T-helper 1 cell treated with Interleukin-12 subunit alpha and Interleukin-12 subunit beta and Interleukin-4 antibody, amounts not matched to agents 30 μg/mL and 1 μg/mL, for 36 hours (primary cell): ENCODE measurements at regions not wholly inside any gene's neighbourhood (a gene's known extent, or its start where the extent isn't known, plus 50 kb on each side); places are given as distances from the start of the nearest gene placed in this dataset.
"Not testable (repeated sequence)": the region's sequence is repeated elsewhere in the genome, so short reads cannot be mapped to it uniquely, and the experiment has no call there.

Source experiments
- H3K27ac Mint-ChIP-seq: one replicate; pipeline ENCODE4 v1.8.0; 2021; ENCODE audit warnings: mild to moderate bottlenecking, mixed read lengths
- H3K27me3 Mint-ChIP-seq: one replicate; pipeline ENCODE4 v1.8.0; 2021; ENCODE audit warnings: low read depth, mixed read lengths
- H3K36me3 Mint-ChIP-seq: one replicate; pipeline ENCODE4 v1.8.0; 2021; ENCODE audit warnings: low read depth, mixed read lengths
- H3K4me1 Mint-ChIP-seq: one replicate; pipeline ENCODE4 v1.8.0; 2021; ENCODE audit warnings: low read depth, mixed read lengths
- H3K4me3 Mint-ChIP-seq: one replicate; pipeline ENCODE4 v1.8.0; 2021; ENCODE audit warnings: mild to moderate bottlenecking, moderate library complexity, mixed read lengths
- H3K9me3 Mint-ChIP-seq: one replicate; pipeline ENCODE4 v1.8.0; 2021; ENCODE audit warnings: mixed read lengths

- no peaks in the 10 kb centered on the region for H3K27me3 Mint-ChIP-seq
- no peaks in the 10 kb centered on the region for H3K36me3 Mint-ChIP-seq
- no peaks in the 10 kb centered on the region for H3K4me1 Mint-ChIP-seq
- no peaks in the 10 kb centered on the region for H3K9me3 Mint-ChIP-seq
- H3K4me3 Mint-ChIP-seq, result no peak overlapping the region
- no peak overlapping the region for H3K27ac Mint-ChIP-seq
These were observed 358.3 kb downstream of the USP25 start for GRCh38 chr21:16088056-16088455.

GRCh38 chr21:16095005-16095404 is 365.2 kb downstream of the USP25 start:
- H3K4me3 Mint-ChIP-seq, result no peak overlapping the region
- H3K27ac Mint-ChIP-seq, result no peak overlapping the region
- H3K4me1 Mint-ChIP-seq, result no peaks in the 10 kb centered on the region
- no peaks in the 10 kb centered on the region for H3K9me3 Mint-ChIP-seq
- H3K27me3 Mint-ChIP-seq, result no peaks in the 10 kb centered on the region
- no peaks in the 10 kb centered on the region for H3K36me3 Mint-ChIP-seq

GRCh38 chr21:16096988-16097387 is 367.2 kb downstream of the USP25 start:
- H3K4me3 Mint-ChIP-seq, result no peak overlapping the region
- H3K36me3 Mint-ChIP-seq, result no peaks in the 10 kb centered on the region
- H3K4me1 Mint-ChIP-seq, result no peaks in the 10 kb centered on the region
- H3K27me3 Mint-ChIP-seq, result no peaks in the 10 kb centered on the region
- no peak overlapping the region for H3K27ac Mint-ChIP-seq
- no peaks in the 10 kb centered on the region for H3K9me3 Mint-ChIP-seq

- Mint-ChIP-seq H3K27me3 (no peaks in the 10 kb centered on the region), H3K9me3 (no peaks in the 10 kb centered on the region), H3K27ac (no peak overlapping the region), H3K36me3 (no peaks in the 10 kb centered on the region), H3K4me3 (no peak overlapping the region), H3K4me1 (no peaks in the 10 kb centered on the region)
These were observed 372.3 kb downstream of the USP25 start for GRCh38 chr21:16102113-16102512.

- Mint-ChIP-seq H3K4me3 (no peak overlapping the region), H3K4me1 (no peaks in the 10 kb centered on the region), H3K36me3 (no peaks in the 10 kb centered on the region), H3K27ac (no peak overlapping the region), H3K27me3 (no peaks in the 10 kb centered on the region), H3K9me3 (peaks cover 4% of the 10 kb centered on the region)
These were observed 378.8 kb downstream of the USP25 start for GRCh38 chr21:16108561-16109075.

GRCh38 chr21:16113052-16113715 is 383.4 kb downstream of the USP25 start:
- no peak overlapping the region for H3K27ac Mint-ChIP-seq
- no peaks in the 10 kb centered on the region for H3K4me1 Mint-ChIP-seq
- H3K27me3 Mint-ChIP-seq, result no peaks in the 10 kb centered on the region
- H3K9me3 Mint-ChIP-seq, result peaks cover 4% of the 10 kb centered on the region
- H3K4me3 Mint-ChIP-seq, result no peak overlapping the region
- no peaks in the 10 kb centered on the region for H3K36me3 Mint-ChIP-seq

GRCh38 chr21:16115461-16115860 is 385.7 kb downstream of the USP25 start:
- no peak overlapping the region for H3K27ac Mint-ChIP-seq
- no peaks in the 10 kb centered on the region for H3K27me3 Mint-ChIP-seq
- no peaks in the 10 kb centered on the region for H3K4me1 Mint-ChIP-seq
- H3K36me3 Mint-ChIP-seq, result no peaks in the 10 kb centered on the region
- no peak overlapping the region for H3K4me3 Mint-ChIP-seq
- H3K9me3 Mint-ChIP-seq, result peaks cover 4% of the 10 kb centered on the region

GRCh38 chr21:16116069-16116468 is 386.3 kb downstream of the USP25 start:
- Mint-ChIP-seq H3K4me1 (no peaks in the 10 kb centered on the region), H3K27ac (no peak overlapping the region), H3K27me3 (no peaks in the 10 kb centered on the region), H3K9me3 (peaks cover 4% of the 10 kb centered on the region), H3K4me3 (no peak overlapping the region), H3K36me3 (no peaks in the 10 kb centered on the region)

GRCh38 chr21:16116798-16117197 is 387.0 kb downstream of the USP25 start:
- Mint-ChIP-seq H3K4me3 (no peak overlapping the region), H3K4me1 (no peaks in the 10 kb centered on the region), H3K36me3 (no peaks in the 10 kb centered on the region), H3K9me3 (peaks cover 4% of the 10 kb centered on the region), H3K27ac (no peak overlapping the region), H3K27me3 (no peaks in the 10 kb centered on the region)

- H3K4me3 Mint-ChIP-seq, result no peak overlapping the region
- H3K27ac Mint-ChIP-seq, result no peak overlapping the region
- H3K36me3 Mint-ChIP-seq, result no peaks in the 10 kb centered on the region
- no peaks in the 10 kb centered on the region for H3K27me3 Mint-ChIP-seq
- H3K4me1 Mint-ChIP-seq, result no peaks in the 10 kb centered on the region
- peaks cover 4% of the 10 kb centered on the region for H3K9me3 Mint-ChIP-seq
These were observed 387.5 kb downstream of the USP25 start for GRCh38 chr21:16117331-16117730.

- Mint-ChIP-seq H3K4me1 (no peaks in the 10 kb centered on the region), H3K4me3 (no peak overlapping the region), H3K27me3 (no peaks in the 10 kb centered on the region), H3K9me3 (peaks cover 2% of the 10 kb centered on the region), H3K36me3 (no peaks in the 10 kb centered on the region), H3K27ac (no peak overlapping the region)
These were observed 388.2 kb downstream of the USP25 start for GRCh38 chr21:16117851-16118590.

GRCh38 chr21:16124378-16125138 is 394.8 kb downstream of the USP25 start:
- no peaks in the 10 kb centered on the region for H3K4me1 Mint-ChIP-seq
- no peaks in the 10 kb centered on the region for H3K27me3 Mint-ChIP-seq
- H3K27ac Mint-ChIP-seq, result no peak overlapping the region
- H3K9me3 Mint-ChIP-seq, result no peaks in the 10 kb centered on the region
- no peak overlapping the region for H3K4me3 Mint-ChIP-seq
- no peaks in the 10 kb centered on the region for H3K36me3 Mint-ChIP-seq

GRCh38 chr21:16125274-16125673 is 395.5 kb downstream of the USP25 start:
- no peaks in the 10 kb centered on the region for H3K36me3 Mint-ChIP-seq
- H3K27me3 Mint-ChIP-seq, result no peaks in the 10 kb centered on the region
- peaks cover 2% of the 10 kb centered on the region for H3K9me3 Mint-ChIP-seq
- no peak overlapping the region for H3K27ac Mint-ChIP-seq
- no peaks in the 10 kb centered on the region for H3K4me1 Mint-ChIP-seq
- no peak overlapping the region for H3K4me3 Mint-ChIP-seq

- not testable (repeated sequence) for H3K36me3 Mint-ChIP-seq, H3K27me3 Mint-ChIP-seq, H3K4me1 Mint-ChIP-seq, H3K4me3 Mint-ChIP-seq, H3K27ac Mint-ChIP-seq
- H3K9me3 Mint-ChIP-seq, result peaks cover 21% of the 10 kb centered on the region
These were observed 402.7 kb downstream of the USP25 start for GRCh38 chr21:16132453-16132852.

- Mint-ChIP-seq H3K27ac (no peak overlapping the region), H3K4me3 (no peak overlapping the region), H3K36me3 (no peaks in the 10 kb centered on the region), H3K4me1 (no peaks in the 10 kb centered on the region), H3K27me3 (no peaks in the 10 kb centered on the region), H3K9me3 (peaks cover 21% of the 10 kb centered on the region)
These were observed 403.5 kb downstream of the USP25 start for GRCh38 chr21:16133248-16133647.
